ENCODE measurements at regions not wholly inside any gene's neighbourhood (a gene's known extent, or its start where the extent isn't known, plus 50 kb on each side); places are given as distances from the start of the nearest gene placed in this dataset.
A peak's percentile ranks its signal among the peaks of the same experiment; 100 is the strongest.

DNA sequence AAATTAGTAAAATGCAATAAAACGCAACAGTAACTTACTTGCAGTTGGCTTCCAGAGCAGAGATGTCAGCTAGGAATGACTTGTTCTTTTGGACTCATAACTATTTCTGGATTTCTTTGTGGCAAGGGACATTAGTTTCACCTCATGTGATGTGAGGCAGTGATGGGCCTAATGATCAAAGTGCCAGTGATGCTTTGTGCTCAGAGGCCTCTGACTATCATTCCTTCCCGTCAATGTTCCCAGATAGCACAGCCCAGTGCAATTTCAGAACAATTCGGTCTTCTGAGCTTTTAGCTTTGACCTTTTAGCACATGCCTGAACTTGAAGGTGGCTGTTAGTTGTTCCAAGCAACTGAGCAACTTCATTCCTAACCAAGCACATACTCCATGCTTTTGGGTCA lies 596.8 kb downstream of the TFAP2B start:
- H2AFZ ChIP-seq (replicated peaks), result no peak overlapping the region
- no peaks in the 10 kb centered on the region for H3K36me3 ChIP-seq
- no peaks in the 10 kb centered on the region for H3K4me1 Mint-ChIP-seq
- H3K79me2 ChIP-seq (ENCODE audit: low read depth), result no peaks in the 10 kb centered on the region
- no peak overlapping the region for H3K4me3 Mint-ChIP-seq
- H3K4me2 ChIP-seq, result no peak overlapping the region
- H3K27ac ChIP-seq, result no peak overlapping the region
- TF ChIP-seq, protein P1, sequence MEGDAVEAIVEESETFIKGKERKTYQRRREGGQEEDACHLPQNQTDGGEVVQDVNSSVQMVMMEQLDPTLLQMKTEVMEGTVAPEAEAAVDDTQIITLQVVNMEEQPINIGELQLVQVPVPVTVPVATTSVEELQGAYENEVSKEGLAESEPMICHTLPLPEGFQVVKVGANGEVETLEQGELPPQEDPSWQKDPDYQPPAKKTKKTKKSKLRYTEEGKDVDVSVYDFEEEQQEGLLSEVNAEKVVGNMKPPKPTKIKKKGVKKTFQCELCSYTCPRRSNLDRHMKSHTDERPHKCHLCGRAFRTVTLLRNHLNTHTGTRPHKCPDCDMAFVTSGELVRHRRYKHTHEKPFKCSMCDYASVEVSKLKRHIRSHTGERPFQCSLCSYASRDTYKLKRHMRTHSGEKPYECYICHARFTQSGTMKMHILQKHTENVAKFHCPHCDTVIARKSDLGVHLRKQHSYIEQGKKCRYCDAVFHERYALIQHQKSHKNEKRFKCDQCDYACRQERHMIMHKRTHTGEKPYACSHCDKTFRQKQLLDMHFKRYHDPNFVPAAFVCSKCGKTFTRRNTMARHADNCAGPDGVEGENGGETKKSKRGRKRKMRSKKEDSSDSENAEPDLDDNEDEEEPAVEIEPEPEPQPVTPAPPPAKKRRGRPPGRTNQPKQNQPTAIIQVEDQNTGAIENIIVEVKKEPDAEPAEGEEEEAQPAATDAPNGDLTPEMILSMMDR (IDR thresholded peaks at IDR 0.05), result no peak
- TF ChIP-seq EZH2 (IDR thresholded peaks at IDR 0.05) (no peak), EZH2phosphoT487 (IDR thresholded peaks at IDR 0.05) (no peak)
- H3K9me3 ChIP-seq (ENCODE audit: low read depth), result no peaks in the 10 kb centered on the region
- H3K9ac ChIP-seq, result no peak overlapping the region
- no peak for DNase-seq (ENCODE audit: low spot score)
- no peaks in the 10 kb centered on the region for H3K4me1 ChIP-seq
- no peaks in the 10 kb centered on the region for H4K20me1 ChIP-seq (ENCODE audit: low read depth)
- H3K4me3 ChIP-seq, result no peak overlapping the region
- H3K27ac Mint-ChIP-seq, result no peak overlapping the region
- no peaks in the 10 kb centered on the region for H3K27me3 ChIP-seq
- H3K27me3 Mint-ChIP-seq (ENCODE audit: insufficient read depth, low read depth), result peaks cover 3% of the 10 kb centered on the region
- no peaks in the 10 kb centered on the region for H3F3A ChIP-seq (ENCODE audit: low read depth)
- no peaks in the 10 kb centered on the region for H3K9me3 Mint-ChIP-seq
- H3K36me3 Mint-ChIP-seq, result no peaks in the 10 kb centered on the region

DNA sequence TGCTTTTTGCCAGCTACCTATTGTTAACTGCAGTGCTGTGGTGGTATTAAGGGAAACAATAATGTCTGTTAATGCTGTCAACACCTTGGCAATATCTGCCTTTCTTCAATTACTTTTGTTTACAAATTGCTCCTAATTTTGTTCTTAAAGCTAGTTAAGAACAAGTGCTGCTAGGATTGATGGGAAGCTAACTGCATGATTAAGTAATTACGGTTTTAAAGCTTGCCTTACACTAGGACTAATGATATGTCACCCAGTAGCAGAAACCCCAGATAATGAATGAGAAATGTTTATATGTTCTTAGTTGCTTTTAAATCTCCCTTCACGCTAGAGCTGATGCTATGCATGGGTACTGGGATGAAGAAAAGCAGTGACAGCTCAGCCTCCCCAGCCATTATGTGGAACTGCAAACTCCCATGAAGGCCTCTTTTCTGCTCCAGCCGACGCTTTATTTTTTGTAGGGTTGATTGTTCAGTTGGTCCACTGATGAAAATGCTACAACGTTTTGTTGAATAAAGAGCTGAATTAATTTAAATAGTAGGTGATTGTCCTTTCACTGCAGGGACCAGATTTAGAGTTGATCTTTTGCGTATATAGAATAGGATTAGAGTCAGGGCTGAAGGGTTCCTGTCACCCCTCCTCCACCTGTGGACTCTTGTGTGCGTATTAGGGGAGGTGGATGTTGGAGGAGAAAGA lies 610.5 kb downstream of the TFAP2B start:
- Mint-ChIP-seq H3K4me1 (peaks cover 25% of the 10 kb centered on the region), H3K27ac (peak overlapping the region; percentile 14), H3K36me3 (no peaks in the 10 kb centered on the region), H3K27me3 (ENCODE audit: insufficient read depth, low read depth) (peaks cover 10% of the 10 kb centered on the region), H3K4me3 (no peak overlapping the region), H3K9me3 (peaks cover 5% of the 10 kb centered on the region)
- peak overlapping the region; percentile 73 for H3K4me2 ChIP-seq
- H2AFZ ChIP-seq (replicated peaks), result no peak overlapping the region
- H3K9ac ChIP-seq, result no peak overlapping the region
- H3F3A ChIP-seq (ENCODE audit: low read depth), result peaks cover 15% of the 10 kb centered on the region
- no peaks in the 10 kb centered on the region for H3K27me3 ChIP-seq
- peak; percentile 88 for DNase-seq (ENCODE audit: low spot score)
- TF ChIP-seq EZH2phosphoT487 (IDR thresholded peaks at IDR 0.05), result peak; percentile 98
- no peak for TF ChIP-seq EZH2 (IDR thresholded peaks at IDR 0.05)
- no peak overlapping the region for H3K4me3 ChIP-seq
- no peaks in the 10 kb centered on the region for H3K9me3 ChIP-seq (ENCODE audit: low read depth)
- peaks cover 12% of the 10 kb centered on the region for H3K4me1 ChIP-seq
- no peaks in the 10 kb centered on the region for H3K79me2 ChIP-seq (ENCODE audit: low read depth)
- no peaks in the 10 kb centered on the region for H4K20me1 ChIP-seq (ENCODE audit: low read depth)
- no peaks in the 10 kb centered on the region for H3K36me3 ChIP-seq
- peak overlapping the region; percentile 60 for H3K27ac ChIP-seq

GRCh38 chr6:51430589-51430988 lies 611.9 kb downstream of the TFAP2B start:
- H3K27ac Mint-ChIP-seq, result no peak overlapping the region
- Histone ChIP-seq H2AFZ (replicated peaks) (no peak overlapping the region), H4K20me1 (ENCODE audit: low read depth) (no peaks in the 10 kb centered on the region), H3F3A (ENCODE audit: low read depth) (peaks cover 15% of the 10 kb centered on the region), H3K36me3 (no peaks in the 10 kb centered on the region), H3K9ac (no peak overlapping the region), H3K4me1 (peaks cover 12% of the 10 kb centered on the region), H3K79me2 (ENCODE audit: low read depth) (no peaks in the 10 kb centered on the region), H3K9me3 (ENCODE audit: low read depth) (no peaks in the 10 kb centered on the region), H3K27ac (no peak overlapping the region), H3K4me3 (no peak overlapping the region), H3K4me2 (no peak overlapping the region), H3K27me3 (no peaks in the 10 kb centered on the region)
- no peak for DNase-seq (ENCODE audit: low spot score)
- no peak for TF ChIP-seq EZH2 (IDR thresholded peaks at IDR 0.05)
- TF ChIP-seq EZH2phosphoT487 (IDR thresholded peaks at IDR 0.05), result no peak
- TF ChIP-seq, protein P1 (IDR thresholded peaks at IDR 0.05), result no peak
- H3K4me1 Mint-ChIP-seq, result peaks cover 25% of the 10 kb centered on the region
- H3K9me3 Mint-ChIP-seq, result peaks cover 2% of the 10 kb centered on the region
- H3K27me3 Mint-ChIP-seq (ENCODE audit: insufficient read depth, low read depth), result peaks cover 15% of the 10 kb centered on the region
- H3K36me3 Mint-ChIP-seq, result no peaks in the 10 kb centered on the region
- H3K4me3 Mint-ChIP-seq, result no peak overlapping the region

DNA sequence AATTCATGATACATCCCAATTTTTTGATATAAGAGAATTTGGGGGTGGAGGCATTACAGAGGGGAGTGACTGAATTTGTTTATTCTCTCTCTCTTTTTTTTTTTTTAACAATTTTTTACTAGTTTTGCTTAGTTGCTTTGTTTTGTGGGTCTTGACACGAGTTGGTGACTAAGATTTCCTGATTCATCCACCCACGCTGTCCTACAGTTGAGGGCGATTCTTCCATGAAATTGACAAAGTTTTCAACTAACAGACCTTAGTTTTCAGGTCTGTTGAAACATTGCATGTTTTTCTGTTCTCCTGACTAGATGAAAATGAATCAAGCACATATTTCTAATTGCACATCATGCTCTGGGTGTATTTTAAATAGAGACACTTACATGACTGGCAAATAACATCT lies 613.8 kb downstream of the TFAP2B start:
- Histone ChIP-seq H3K4me3 (no peak overlapping the region), H3K36me3 (no peaks in the 10 kb centered on the region), H3K9ac (no peak overlapping the region), H3K27me3 (no peaks in the 10 kb centered on the region), H4K20me1 (ENCODE audit: low read depth) (no peaks in the 10 kb centered on the region), H3K4me2 (no peak overlapping the region), H3K27ac (no peak overlapping the region), H2AFZ (replicated peaks) (no peak overlapping the region), H3K9me3 (ENCODE audit: low read depth) (no peaks in the 10 kb centered on the region), H3K4me1 (peaks cover 12% of the 10 kb centered on the region), H3F3A (ENCODE audit: low read depth) (peaks cover 15% of the 10 kb centered on the region), H3K79me2 (ENCODE audit: low read depth) (no peaks in the 10 kb centered on the region)
- Mint-ChIP-seq H3K27me3 (ENCODE audit: insufficient read depth, low read depth) (peaks cover 12% of the 10 kb centered on the region), H3K4me3 (no peak overlapping the region), H3K9me3 (no peaks in the 10 kb centered on the region), H3K4me1 (peaks cover 25% of the 10 kb centered on the region), H3K27ac (no peak overlapping the region), H3K36me3 (no peaks in the 10 kb centered on the region)
- DNase-seq (ENCODE audit: low spot score), result no peak
- TF ChIP-seq, protein P1 (IDR thresholded peaks at IDR 0.05), result no peak
- TF ChIP-seq EZH2phosphoT487 (IDR thresholded peaks at IDR 0.05) (no peak), EZH2 (IDR thresholded peaks at IDR 0.05) (no peak)
